Sigmoid colon (tissue), 4 donors: ENCODE measurements at regions not wholly inside any gene's neighbourhood (a gene's known extent, or its start where the extent isn't known, plus 50 kb on each side); places are given as distances from the start of the nearest gene placed in this dataset.

ENCODE experiments used
- CTCF ChIP-seq, 4 experiments: fragments of 450-650 bp in 3 of 4; fragments of 200-600 bp in 1 of 4; IDR thresholded peaks; one replicate each; pipeline ENCODE4 v1.5.1; 2016 to 2019; ENCODE audit warnings: antibody characterized with exemption in 4 of 4, mild to moderate bottlenecking in 3 of 4, moderate library complexity in 2 of 4
- EP300 ChIP-seq, 4 donors: sonication (generic); formaldehyde crosslinking; IDR thresholded peaks; one replicate each; pipeline ENCODE4 v1.6.1; 2017; ENCODE audit warnings: antibody characterized with exemption in 4 of 4
- POLR2A ChIP-seq, 2 donors: fragments of 450-650 bp; IDR thresholded peaks; one replicate each; pipeline ENCODE4 v1.6.1; 2016; ENCODE audit warnings: antibody characterized with exemption in 2 of 2, mild to moderate bottlenecking in 2 of 2, moderate library complexity in 2 of 2
- POLR2AphosphoS5 ChIP-seq, 4 donors: sonication (generic); formaldehyde crosslinking; IDR thresholded peaks; one replicate each; pipeline ENCODE4 v1.6.1; 2017; ENCODE audit warnings: antibody characterized with exemption in 4 of 4

- TF ChIP-seq CTCF (IDR thresholded peaks at IDR 0.05) (no peak), EP300 (IDR thresholded peaks at IDR 0.05) (no peak), POLR2AphosphoS5 (IDR thresholded peaks at IDR 0.05) (no peak), POLR2A (IDR thresholded peaks at IDR 0.05) (no peak)
Measured at GRCh38 chr6:140003217-140003616, 628.8 kb upstream of the CITED2 start.
